OCI-LY1 (cell line): ENCODE measurements at regions not wholly inside any gene's neighbourhood (a gene's known extent, or its start where the extent isn't known, plus 50 kb on each side); places are given as distances from the start of the nearest gene placed in this dataset.
"Not testable (repeated sequence)": the region's sequence is repeated elsewhere in the genome, so short reads cannot be mapped to it uniquely, and the experiment has no call there.

Experiments
- H2AFZ ChIP-seq: fragments of 200-600 bp; sonication (generic), shearing (Covaris generic); 2 replicates; pipeline ENCODE4 v1.6.0; 2014; ENCODE audit warnings: antibody characterized with exemption, mild to moderate bottlenecking, low read length
- H3F3A ChIP-seq: fragments of 200-600 bp; sonication (generic), shearing (Covaris generic); 2 replicates; pipeline ENCODE4 v1.6.0; 2014; ENCODE audit warnings: mild to moderate bottlenecking, antibody characterized with exemption, low read length, moderate library complexity; ENCODE audit not compliant: insufficient read depth
- H3K27ac ChIP-seq: fragments of 200-600 bp; sonication (generic); 2 replicates; pipeline ENCODE4 v1.5.1; 2014; ENCODE audit warnings: low read length, mixed run types, mild to moderate bottlenecking, low read depth; ENCODE audit not compliant: poor library complexity, severe bottlenecking
- H3K27me3 ChIP-seq: fragments of 200-600 bp; sonication (generic); 2 replicates; pipeline ENCODE4 v1.6.0; 2014; ENCODE audit warnings: antibody characterized with exemption, mild to moderate bottlenecking, low read length, moderate library complexity; ENCODE audit not compliant: insufficient read depth
- H3K36me3 ChIP-seq: fragments of 200-600 bp; sonication (generic); 2 replicates; pipeline ENCODE4 v1.6.1; 2014; ENCODE audit warnings: mild to moderate bottlenecking, antibody characterized with exemption, low read length, moderate library complexity, mixed read lengths; ENCODE audit not compliant: insufficient read depth
- H3K4me1 ChIP-seq: fragments of 200-600 bp; sonication (generic); 2 replicates; pipeline ENCODE4 v1.5.1; 2014; ENCODE audit warnings: mild to moderate bottlenecking, low read length, moderate library complexity; ENCODE audit not compliant: insufficient read depth, severe bottlenecking
- H3K4me2 ChIP-seq: fragments of 200-600 bp; sonication (generic), shearing (Covaris generic); 2 replicates; pipeline ENCODE4 v1.6.1; 2014; ENCODE audit warnings: low read length
- H3K4me3 ChIP-seq: fragments of 200-600 bp; sonication (generic); 2 replicates; pipeline ENCODE4 v1.5.1; 2014; ENCODE audit warnings: low read length, low read depth, mild to moderate bottlenecking, mixed read lengths; ENCODE audit not compliant: poor library complexity, severe bottlenecking
- H3K79me2 ChIP-seq: fragments of 200-600 bp; shearing (Covaris generic); 2 replicates; pipeline ENCODE4 v1.6.1; 2016; ENCODE audit warnings: mixed run types, low read length, mixed read lengths; ENCODE audit not compliant: insufficient read depth
- H3K9ac ChIP-seq: fragments of 200-600 bp; sonication (generic), shearing (Covaris generic); 2 replicates; pipeline ENCODE4 v1.6.1; 2014; ENCODE audit warnings: mild to moderate bottlenecking, low read length, mixed read lengths
- H3K9me2 ChIP-seq: fragments of 200-600 bp; sonication (generic), shearing (Covaris generic); 2 replicates; pipeline ENCODE4 v1.6.1; 2014; ENCODE audit warnings: low read depth, mild to moderate bottlenecking, low read length, mixed read lengths
- H3K9me3 ChIP-seq: fragments of 200-600 bp; shearing (Covaris generic); 2 replicates; pipeline ENCODE4 v1.6.1; 2014; ENCODE audit warnings: low read length, mixed read lengths
- H4K20me1 ChIP-seq: fragments of 200-600 bp; sonication (generic), shearing (Covaris generic); 2 replicates; pipeline ENCODE4 v1.6.0; 2016; ENCODE audit warnings: mild to moderate bottlenecking, low read length; ENCODE audit not compliant: insufficient read depth
- CTCF ChIP-seq: fragments of 200-600 bp; sonication (generic), shearing (Covaris generic); IDR thresholded peaks from 2 replicates; pipeline ENCODE4 v1.5.1; 2017; ENCODE audit warnings: mild to moderate bottlenecking, antibody characterized with exemption, low read length, moderate library complexity, mixed read lengths
- EZH2 ChIP-seq: fragments of 200-600 bp; sonication (generic), shearing (Covaris generic); IDR thresholded peaks from 2 replicates; pipeline ENCODE4 v1.8.0; 2017; ENCODE audit warnings: borderline replicate concordance, mixed run types, mild to moderate bottlenecking, antibody characterized with exemption, low read length, moderate library complexity, mixed read lengths

- TF ChIP-seq EZH2 (no peak), CTCF (no peak)
- no peak overlapping the region for H3K27ac ChIP-seq
These were observed 136.5 kb upstream of the FOXG1 start for GRCh38 chr14:28630100-28630499.

GRCh38 chr14:28635387-28635786 is 131.2 kb upstream of the FOXG1 start:
- Histone ChIP-seq H3K36me3 (no peaks in the 10 kb centered on the region), H3K9me3 (no peaks in the 10 kb centered on the region), H3K79me2 (no peaks in the 10 kb centered on the region), H3K4me1 (no peaks in the 10 kb centered on the region), H3K9ac (no peak overlapping the region), H3F3A (no peaks in the 10 kb centered on the region), H3K27ac (no peak overlapping the region), H3K4me3 (no peak overlapping the region), H3K9me2 (no peaks in the 10 kb centered on the region), H3K4me2 (no peak overlapping the region), H3K27me3 (no peaks in the 10 kb centered on the region), H4K20me1 (no peaks in the 10 kb centered on the region), H2AFZ (no peak overlapping the region)
- no peak for TF ChIP-seq EZH2
- peak; percentile 50 for TF ChIP-seq CTCF

More at GRCh38 chr14:28630100-28630499, 136.5 kb upstream of the FOXG1 start:
- Histone ChIP-seq H3F3A (no peaks in the 10 kb centered on the region), H3K36me3 (no peaks in the 10 kb centered on the region), H4K20me1 (no peaks in the 10 kb centered on the region), H3K9ac (no peak overlapping the region), H3K79me2 (no peaks in the 10 kb centered on the region), H3K27me3 (no peaks in the 10 kb centered on the region), H3K9me3 (no peaks in the 10 kb centered on the region), H2AFZ (no peak overlapping the region), H3K4me1 (no peaks in the 10 kb centered on the region), H3K9me2 (no peaks in the 10 kb centered on the region), H3K4me3 (no peak overlapping the region), H3K4me2 (no peak overlapping the region)

- H3K27ac ChIP-seq, H4K20me1 ChIP-seq, H3K27me3 ChIP-seq, H3K79me2 ChIP-seq, H3K9ac ChIP-seq, H2AFZ ChIP-seq, H3K9me2 ChIP-seq, H3K4me3 ChIP-seq, H3F3A ChIP-seq, H3K4me1 ChIP-seq, H3K36me3 ChIP-seq, H3K9me3 ChIP-seq, H3K4me2 ChIP-seq: not testable (repeated sequence)
These were observed 130.8 kb upstream of the FOXG1 start for GRCh38 chr14:28635816-28636215.

- H4K20me1 ChIP-seq, H3K27me3 ChIP-seq, H2AFZ ChIP-seq, H3K4me3 ChIP-seq, H3K9ac ChIP-seq, H3F3A ChIP-seq, H3K9me3 ChIP-seq, H3K4me1 ChIP-seq, H3K9me2 ChIP-seq, H3K79me2 ChIP-seq, H3K4me2 ChIP-seq, H3K36me3 ChIP-seq, H3K27ac ChIP-seq: not testable (repeated sequence)
These were observed 125.4 kb upstream of the FOXG1 start for GRCh38 chr14:28641189-28641588.
